Uterus (tissue), 3 donors: ENCODE measurements at regions not wholly inside any gene's neighbourhood (a gene's known extent, or its start where the extent isn't known, plus 50 kb on each side); places are given as distances from the start of the nearest gene placed in this dataset.

Experiments
- DNase-seq, 2 donors: peaks; one replicate each; pipeline ENCODE4 v3.0.0-alpha.2; 2019 to 2020
- H3K27ac ChIP-seq, 2 donors: fragments of 200-600 bp; sonication (generic); 1 replicate in 1 of 2; 2 replicates in 1 of 2; pipeline ENCODE4 v1.5.1; 2016 to 2018
- H3K27me3 ChIP-seq, 2 donors: fragments of 200-600 bp; sonication (generic); one replicate each; pipeline ENCODE4 v1.5.1; 2018 to 2019; ENCODE audit warnings: control low read depth in 1 of 2
- H3K36me3 ChIP-seq, 2 donors: fragments of 200-600 bp; sonication (generic); one replicate each; pipeline ENCODE4 v1.5.1; 2019; ENCODE audit warnings: control low read depth in 1 of 2
- H3K4me1 ChIP-seq, 2 donors: fragments of 200-600 bp; sonication (generic); one replicate each; pipeline ENCODE4 v1.5.1; 2018 to 2019; ENCODE audit warnings: control low read depth in 1 of 2
- H3K4me3 ChIP-seq, 2 donors: fragments of 200-600 bp; sonication (generic); 1 replicate in 1 of 2; 2 replicates in 1 of 2; pipeline ENCODE4 v1.5.1; 2018 to 2019; ENCODE audit warnings: mild to moderate bottlenecking in 1 of 2
- H3K9me3 ChIP-seq, 2 donors: fragments of 200-600 bp; sonication (generic); one replicate each; pipeline ENCODE4 v1.5.1; 2019; ENCODE audit warnings: control low read depth in 1 of 2
- POLR2A ChIP-seq, 2 donors: fragments of 450-650 bp; IDR thresholded peaks; one replicate each; pipeline ENCODE4 v1.6.1; 2016; ENCODE audit warnings: antibody characterized with exemption in 2 of 2, mild to moderate bottlenecking in 1 of 2, moderate library complexity in 1 of 2
- intact Hi-C: fragments of 100-400 bp; cut with DNase I; formaldehyde crosslinking; loops from one replicate; pipeline ENCODE4 v1.15.1; 2023; ENCODE audit warnings: low total_unique reads
- TF ChIP-seq, protein P1 (sequence below), 4 experiments: fragments of 200-600 bp in 2 of 4; fragments of 450-650 bp in 2 of 4; sonication (generic) in 2 of 4; IDR thresholded peaks; one replicate each; pipeline ENCODE4 v1.5.1; 2016 to 2019; ENCODE audit warnings: antibody characterized with exemption in 4 of 4, mild to moderate bottlenecking in 2 of 4, moderate library complexity in 1 of 4
- donor health status: DM: yes; HTN: yes; CAD: no.

GRCh38 chr5:85108471-85108870 lies 723.8 kb upstream of the EDIL3 start:
- no peak for DNase-seq
- H3K27me3 ChIP-seq = no peaks in the 10 kb centered on the region
- TF ChIP-seq, protein P1, sequence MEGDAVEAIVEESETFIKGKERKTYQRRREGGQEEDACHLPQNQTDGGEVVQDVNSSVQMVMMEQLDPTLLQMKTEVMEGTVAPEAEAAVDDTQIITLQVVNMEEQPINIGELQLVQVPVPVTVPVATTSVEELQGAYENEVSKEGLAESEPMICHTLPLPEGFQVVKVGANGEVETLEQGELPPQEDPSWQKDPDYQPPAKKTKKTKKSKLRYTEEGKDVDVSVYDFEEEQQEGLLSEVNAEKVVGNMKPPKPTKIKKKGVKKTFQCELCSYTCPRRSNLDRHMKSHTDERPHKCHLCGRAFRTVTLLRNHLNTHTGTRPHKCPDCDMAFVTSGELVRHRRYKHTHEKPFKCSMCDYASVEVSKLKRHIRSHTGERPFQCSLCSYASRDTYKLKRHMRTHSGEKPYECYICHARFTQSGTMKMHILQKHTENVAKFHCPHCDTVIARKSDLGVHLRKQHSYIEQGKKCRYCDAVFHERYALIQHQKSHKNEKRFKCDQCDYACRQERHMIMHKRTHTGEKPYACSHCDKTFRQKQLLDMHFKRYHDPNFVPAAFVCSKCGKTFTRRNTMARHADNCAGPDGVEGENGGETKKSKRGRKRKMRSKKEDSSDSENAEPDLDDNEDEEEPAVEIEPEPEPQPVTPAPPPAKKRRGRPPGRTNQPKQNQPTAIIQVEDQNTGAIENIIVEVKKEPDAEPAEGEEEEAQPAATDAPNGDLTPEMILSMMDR (IDR thresholded peaks at IDR 0.05) = no peak
- TF ChIP-seq POLR2A (IDR thresholded peaks at IDR 0.05) = no peak
- intact Hi-C loops = no loop called here
- H3K27ac ChIP-seq = no peak overlapping the region
- H3K4me3 ChIP-seq = no peak overlapping the region
- H3K36me3 ChIP-seq = no peaks in the 10 kb centered on the region
- H3K4me1 ChIP-seq = no peaks in the 10 kb centered on the region
- H3K9me3 ChIP-seq = no peaks in the 10 kb centered on the region

- intact Hi-C loops = no loop called here
- no peak for DNase-seq
- Histone ChIP-seq H3K27me3 (no peaks in the 10 kb centered on the region), H3K27ac (no peak overlapping the region), H3K4me3 (no peak overlapping the region), H3K36me3 (no peaks in the 10 kb centered on the region), H3K4me1 (no peaks in the 10 kb centered on the region), H3K9me3 (no peaks in the 10 kb centered on the region)
- no peak for TF ChIP-seq POLR2A (IDR thresholded peaks at IDR 0.05)
- TF ChIP-seq, protein P1 (IDR thresholded peaks at IDR 0.05) = no peak
Observed at GRCh38 chr5:85109616-85110015, 724.9 kb upstream of the EDIL3 start.

DNA sequence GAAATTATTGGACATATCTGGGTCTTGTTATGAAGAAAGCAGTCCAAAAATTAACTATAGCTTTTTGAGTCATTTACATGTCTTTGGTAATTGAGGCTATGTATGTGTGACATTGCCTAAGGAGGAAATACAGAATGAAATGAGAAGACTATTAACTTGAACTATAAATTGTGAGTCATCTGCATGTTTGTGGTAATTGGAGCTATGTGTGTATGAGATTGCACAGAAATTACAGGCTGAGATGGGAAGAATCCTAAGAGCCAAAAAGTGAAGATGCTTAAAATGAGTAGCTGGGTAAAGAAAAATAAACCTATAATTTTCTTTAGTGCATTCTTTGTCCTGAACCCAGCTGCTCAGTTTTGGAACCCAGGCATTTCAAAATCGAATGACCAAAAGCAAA lies 747.6 kb upstream of the EDIL3 start:
- no peaks in the 10 kb centered on the region for H3K36me3 ChIP-seq
- no peak overlapping the region for H3K4me3 ChIP-seq
- TF ChIP-seq POLR2A (IDR thresholded peaks at IDR 0.05) = no peak
- TF ChIP-seq, protein P1 (IDR thresholded peaks at IDR 0.05) = no peak
- H3K27me3 ChIP-seq = no peaks in the 10 kb centered on the region
- no peaks in the 10 kb centered on the region for H3K4me1 ChIP-seq
- H3K9me3 ChIP-seq = no peaks in the 10 kb centered on the region
- H3K27ac ChIP-seq = no peak overlapping the region
- intact Hi-C loops = no loop called here
- no peak for DNase-seq

GRCh38 chr5:85140471-85140870 lies 755.8 kb upstream of the EDIL3 start:
- Histone ChIP-seq H3K27me3 (no peaks in the 10 kb centered on the region), H3K4me1 (no peaks in the 10 kb centered on the region), H3K36me3 (no peaks in the 10 kb centered on the region), H3K27ac (no peak overlapping the region), H3K4me3 (no peak overlapping the region), H3K9me3 (no peaks in the 10 kb centered on the region)
- no peak for TF ChIP-seq POLR2A (IDR thresholded peaks at IDR 0.05)
- TF ChIP-seq, protein P1 (IDR thresholded peaks at IDR 0.05) = no peak
- DNase-seq = no peak
- intact Hi-C loops = no loop called here

DNA sequence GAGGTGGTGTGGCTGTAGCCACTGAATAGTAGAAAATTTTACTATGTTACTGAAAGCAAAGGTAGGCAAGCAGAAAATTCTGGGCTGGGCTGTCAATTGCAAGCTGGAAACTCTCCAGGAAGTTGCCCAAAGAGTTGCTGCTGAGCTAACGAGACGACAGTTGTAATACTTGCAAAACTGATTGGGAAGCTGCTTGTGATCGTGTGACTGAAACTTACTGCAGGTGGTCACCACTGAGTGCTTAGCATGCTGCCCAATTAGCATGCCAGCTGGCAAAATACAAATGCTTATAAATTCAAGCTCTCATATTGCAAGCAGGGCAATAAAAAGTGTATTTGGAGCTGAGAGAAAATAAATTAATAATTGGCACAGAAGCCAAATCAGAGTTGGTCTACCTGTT lies 758.5 kb upstream of the EDIL3 start:
- Histone ChIP-seq H3K27me3 (no peaks in the 10 kb centered on the region), H3K36me3 (no peaks in the 10 kb centered on the region), H3K27ac (no peak overlapping the region), H3K4me3 (no peak overlapping the region), H3K9me3 (no peaks in the 10 kb centered on the region), H3K4me1 (no peaks in the 10 kb centered on the region)
- TF ChIP-seq POLR2A (IDR thresholded peaks at IDR 0.05) = no peak
- TF ChIP-seq, protein P1 (IDR thresholded peaks at IDR 0.05) = no peak
- intact Hi-C loops = no loop called here
- no peak for DNase-seq
